Liver (tissue), 8 donors: ENCODE measurements at regions not wholly inside any gene's neighbourhood (a gene's known extent, or its start where the extent isn't known, plus 50 kb on each side); places are given as distances from the start of the nearest gene placed in this dataset.

Experiments
- DNase-seq: peaks from one replicate; pipeline ENCODE4 v3.0.0-alpha.2; 2017; ENCODE audit warnings: low spot score
- H3K27ac ChIP-seq, 2 donors: one replicate each; pipeline ENCODE4 v1.7.0; 2013; ENCODE audit warnings: inconsistent platforms in 2 of 2, low read length in 2 of 2, control low read depth in 1 of 2, low read depth in 1 of 2, mild to moderate bottlenecking in 1 of 2
- H3K27me3 ChIP-seq, 4 donors: one replicate each; pipeline versions ENCODE4 v1.6.1 to v1.7.0; 2013; ENCODE audit warnings: low read length in 3 of 4, inconsistent platforms in 1 of 4, mild to moderate bottlenecking in 1 of 4, moderate library complexity in 1 of 4; ENCODE audit not compliant: control insufficient read depth in 4 of 4, insufficient read depth in 4 of 4
- H3K36me3 ChIP-seq, 4 donors: one replicate each; pipeline versions ENCODE4 v1.6.1 to v1.7.0; 2013; ENCODE audit warnings: low read length in 3 of 4, mild to moderate bottlenecking in 3 of 4, low read depth in 1 of 4, moderate library complexity in 1 of 4; ENCODE audit not compliant: control insufficient read depth in 4 of 4, insufficient read depth in 3 of 4
- H3K4me1 ChIP-seq, 4 donors: one replicate each; pipeline versions ENCODE4 v1.6.1 to v1.7.0; 2013; ENCODE audit warnings: low read length in 3 of 4, mild to moderate bottlenecking in 3 of 4, moderate library complexity in 1 of 4; ENCODE audit not compliant: control insufficient read depth in 4 of 4, insufficient read depth in 4 of 4
- H3K4me3 ChIP-seq, 3 donors: one replicate each; pipeline versions ENCODE4 v1.6.1 to v1.7.0; 2013; ENCODE audit warnings: low read length in 3 of 3, control low read depth in 1 of 3, low read depth in 1 of 3, mild to moderate bottlenecking in 1 of 3
- H3K9ac ChIP-seq, 2 donors: one replicate each; pipeline ENCODE4 v1.7.0; 2013; ENCODE audit warnings: low read length in 2 of 2, mild to moderate bottlenecking in 2 of 2, moderate library complexity in 2 of 2, control low read depth in 1 of 2, low read depth in 1 of 2
- H3K9me3 ChIP-seq, 4 donors: one replicate each; pipeline versions ENCODE4 v1.6.1 to v1.7.0; 2013; ENCODE audit warnings: low read length in 3 of 4; ENCODE audit not compliant: control insufficient read depth in 4 of 4
- ATF3 ChIP-seq: IDR thresholded peaks from 2 replicates; pipeline ENCODE4 v1.6.1; 2016; ENCODE audit warnings: antibody characterized with exemption
- CTCF ChIP-seq: fragments of 150-350 bp; IDR thresholded peaks from 2 replicates; pipeline ENCODE4 v1.5.1; 2017; ENCODE audit warnings: improper control_type of control experiment, low read depth, low read length; ENCODE audit not compliant: missing input control
- EGR1 ChIP-seq, 2 donors: IDR thresholded peaks; 2 replicates each; pipeline ENCODE4 v1.6.1; 2016 to 2018; ENCODE audit warnings: antibody characterized with exemption in 2 of 2, low read depth in 2 of 2
- FOXA1 ChIP-seq: IDR thresholded peaks from 2 replicates; pipeline ENCODE4 v1.6.1; 2016; ENCODE audit warnings: antibody characterized with exemption
- FOXA2 ChIP-seq: IDR thresholded peaks from 2 replicates; pipeline ENCODE4 v1.6.1; 2016; ENCODE audit warnings: antibody characterized with exemption
- GABPA ChIP-seq, 2 donors: IDR thresholded peaks in 1 of 2; conservative IDR thresholded peaks in 1 of 2; 2 replicates each; pipeline ENCODE4 v1.6.1; 2016; ENCODE audit warnings: antibody characterized with exemption in 2 of 2, mild to moderate bottlenecking in 1 of 2, moderate library complexity in 1 of 2
- HNF4A ChIP-seq, 2 donors: conservative IDR thresholded peaks; 2 replicates each; pipeline ENCODE4 v1.6.1; 2016; ENCODE audit warnings: antibody characterized with exemption in 2 of 2, mild to moderate bottlenecking in 2 of 2
- HNF4G ChIP-seq: IDR thresholded peaks from 2 replicates; pipeline ENCODE4 v1.6.1; 2016; ENCODE audit warnings: antibody characterized with exemption
- JUND ChIP-seq, 2 donors: IDR thresholded peaks; 2 replicates each; pipeline ENCODE4 v1.6.1; 2016; ENCODE audit warnings: antibody characterized with exemption in 2 of 2
- NR2F2 ChIP-seq: IDR thresholded peaks from 2 replicates; pipeline ENCODE4 v1.6.1; 2016; ENCODE audit warnings: antibody characterized with exemption
- RAD21 ChIP-seq, 2 donors: IDR thresholded peaks; 2 replicates each; pipeline ENCODE4 v1.6.1; 2016; ENCODE audit warnings: antibody characterized with exemption in 2 of 2, mild to moderate bottlenecking in 2 of 2
- REST ChIP-seq: IDR thresholded peaks from 2 replicates; pipeline ENCODE4 v1.6.1; 2016; ENCODE audit warnings: antibody characterized with exemption, mild to moderate bottlenecking
- RXRA ChIP-seq, 2 donors: IDR thresholded peaks; 2 replicates each; pipeline ENCODE4 v1.6.1; 2017 to 2018; ENCODE audit warnings: antibody characterized with exemption in 2 of 2, mild to moderate bottlenecking in 1 of 2
- SP1 ChIP-seq: IDR thresholded peaks from 2 replicates; pipeline ENCODE4 v1.6.1; 2018; ENCODE audit warnings: antibody characterized with exemption, mild to moderate bottlenecking
- TAF1 ChIP-seq: conservative IDR thresholded peaks from 2 replicates; pipeline ENCODE4 v1.6.1; 2016; ENCODE audit warnings: antibody characterized with exemption, mild to moderate bottlenecking
- YY1 ChIP-seq: IDR thresholded peaks from 2 replicates; pipeline ENCODE4 v1.6.1; 2016; ENCODE audit warnings: antibody characterized with exemption, mild to moderate bottlenecking
- WGBS: extraction: QIAGEN DNeasy Blood & Tissue Kit; methylation state at CpG from one replicate; pipeline ENCODE4 v1.1.7; 2013; 5-methylcytosine and 5-hydroxymethylcytosine counted together
- TF ChIP-seq, protein P1 (sequence below): IDR thresholded peaks from 2 replicates; pipeline ENCODE4 v1.6.1; 2016; ENCODE audit warnings: antibody characterized with exemption
- TF ChIP-seq, protein P2 (sequence below): IDR thresholded peaks from 2 replicates; pipeline ENCODE4 v1.6.1; 2016; ENCODE audit warnings: antibody characterized with exemption
- donor health status: healthy.
- donor health status: healthy.
- donor health status: healthy.
- donor health status: healthy.
- donor health status: healthy.

DNA sequence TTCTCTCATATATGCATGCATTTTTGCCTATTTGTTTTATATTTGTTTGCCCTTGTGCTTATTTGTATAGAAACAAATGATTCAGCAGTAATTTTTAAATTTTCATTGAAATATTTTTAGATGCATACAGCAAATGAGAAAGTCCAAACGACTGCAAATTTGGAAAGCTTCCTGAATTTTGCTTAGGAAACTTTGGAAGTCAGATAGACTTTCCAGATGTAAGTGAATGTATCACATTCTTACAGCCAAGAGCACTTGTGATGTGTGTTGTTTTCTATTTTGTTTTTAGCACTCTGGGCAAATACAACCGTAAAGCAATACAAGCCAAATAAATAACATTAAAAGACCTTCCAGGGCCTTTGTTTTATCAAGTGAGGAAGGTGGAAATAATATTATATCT lies 680.8 kb upstream of the CDH8 start (continued):
- no peak for TF ChIP-seq YY1

DNA sequence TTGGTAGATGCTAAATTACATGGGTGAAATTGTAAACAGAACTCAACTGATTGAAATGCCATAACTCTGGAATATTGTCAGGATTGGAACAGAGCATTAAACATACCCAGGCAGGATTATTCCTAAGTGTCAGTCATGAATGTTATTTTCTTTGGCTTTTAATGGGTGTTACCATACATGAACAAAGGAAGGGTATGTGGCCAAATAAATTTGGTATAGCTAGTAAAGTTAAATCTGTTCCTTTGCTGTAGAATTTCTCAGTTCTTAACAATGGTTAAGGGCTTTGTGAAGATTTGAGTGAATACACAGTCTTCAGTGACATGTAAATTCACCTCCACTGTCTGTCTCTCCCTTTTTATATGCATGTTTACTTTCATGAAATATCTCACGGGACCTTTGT lies 679.5 kb upstream of the CDH8 start:
- no peaks in the 10 kb centered on the region for H3K27me3 ChIP-seq
- H3K4me3 ChIP-seq, result no peak overlapping the region
- no peak overlapping the region for H3K27ac ChIP-seq
- 78% methylated on average over 1 of the region's 1 CpG for WGBS
- H3K4me1 ChIP-seq, result no peaks in the 10 kb centered on the region
- H3K9ac ChIP-seq, result no peak overlapping the region
- no peaks in the 10 kb centered on the region for H3K9me3 ChIP-seq
- TF ChIP-seq YY1 (no peak), HNF4G (no peak), TAF1 (no peak), GABPA (IDR thresholded peaks at IDR 0.05 in 1 of 2, conservative IDR thresholded peaks at IDR 0.05 in 1 of 2) (no peak), RAD21 (IDR thresholded peaks at IDR 0.05) (no peak), RXRA (IDR thresholded peaks at IDR 0.05) (no peak), SP1 (no peak)
- TF ChIP-seq, protein P1, sequence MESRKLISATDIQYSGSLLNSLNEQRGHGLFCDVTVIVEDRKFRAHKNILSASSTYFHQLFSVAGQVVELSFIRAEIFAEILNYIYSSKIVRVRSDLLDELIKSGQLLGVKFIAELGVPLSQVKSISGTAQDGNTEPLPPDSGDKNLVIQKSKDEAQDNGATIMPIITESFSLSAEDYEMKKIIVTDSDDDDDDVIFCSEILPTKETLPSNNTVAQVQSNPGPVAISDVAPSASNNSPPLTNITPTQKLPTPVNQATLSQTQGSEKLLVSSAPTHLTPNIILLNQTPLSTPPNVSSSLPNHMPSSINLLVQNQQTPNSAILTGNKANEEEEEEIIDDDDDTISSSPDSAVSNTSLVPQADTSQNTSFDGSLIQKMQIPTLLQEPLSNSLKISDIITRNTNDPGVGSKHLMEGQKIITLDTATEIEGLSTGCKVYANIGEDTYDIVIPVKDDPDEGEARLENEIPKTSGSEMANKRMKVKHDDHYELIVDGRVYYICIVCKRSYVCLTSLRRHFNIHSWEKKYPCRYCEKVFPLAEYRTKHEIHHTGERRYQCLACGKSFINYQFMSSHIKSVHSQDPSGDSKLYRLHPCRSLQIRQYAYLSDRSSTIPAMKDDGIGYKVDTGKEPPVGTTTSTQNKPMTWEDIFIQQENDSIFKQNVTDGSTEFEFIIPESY, result no peak
- TF ChIP-seq, protein P2, sequence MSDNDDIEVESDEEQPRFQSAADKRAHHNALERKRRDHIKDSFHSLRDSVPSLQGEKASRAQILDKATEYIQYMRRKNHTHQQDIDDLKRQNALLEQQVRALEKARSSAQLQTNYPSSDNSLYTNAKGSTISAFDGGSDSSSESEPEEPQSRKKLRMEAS, result no peak
- H3K36me3 ChIP-seq, result no peaks in the 10 kb centered on the region
- DNase-seq, result no peak

GRCh38 chr16:62712566-62712965 lies 676.3 kb upstream of the CDH8 start:
- H3K9me3 ChIP-seq, result no peaks in the 10 kb centered on the region
- 50% methylated on average over 1 of the region's 1 CpG for WGBS
- no peak overlapping the region for H3K27ac ChIP-seq
- no peaks in the 10 kb centered on the region for H3K36me3 ChIP-seq
- no peak overlapping the region for H3K4me3 ChIP-seq
- no peak for DNase-seq
- no peaks in the 10 kb centered on the region for H3K4me1 ChIP-seq
- H3K9ac ChIP-seq, result no peak overlapping the region
- H3K27me3 ChIP-seq, result no peaks in the 10 kb centered on the region
- TF ChIP-seq FOXA2 (no peak), RAD21 (IDR thresholded peaks at IDR 0.05) (no peak), CTCF (no peak), HNF4G (no peak), FOXA1 (no peak), JUND (IDR thresholded peaks at IDR 0.05) (no peak), RXRA (IDR thresholded peaks at IDR 0.05) (no peak), HNF4A (conservative IDR thresholded peaks at IDR 0.05) (no peak), EGR1 (IDR thresholded peaks at IDR 0.05; ENCODE audit: low read depth in 2 of 2) (no peak), REST (no peak), NR2F2 (no peak), SP1 (no peak), ATF3 (no peak), TAF1 (no peak), YY1 (no peak)
- TF ChIP-seq, protein P1, result no peak
- TF ChIP-seq, protein P2, result no peak
